HG02981 (cell line): ENCODE measurements at regions not wholly inside any gene's neighbourhood (a gene's known extent, or its start where the extent isn't known, plus 50 kb on each side); places are given as distances from the start of the nearest gene placed in this dataset.
"Not testable (repeated sequence)": the region's sequence is repeated elsewhere in the genome, so short reads cannot be mapped to it uniquely, and the experiment has no call there.

ENCODE experiments used
- ATAC-seq: cut with Tn5 transposase; IDR thresholded peaks from one replicate; pipeline ENCODE4 v1.9.1; 2021; ENCODE audit warnings: mild to moderate bottlenecking, moderate library complexity; ENCODE audit not compliant: unreplicated experiment

- no peak for ATAC-seq
Measured at GRCh38 chr4:124997991-124998390, 285.5 kb upstream of the ANKRD50 start.

- no peak for ATAC-seq
Measured at GRCh38 chr4:124997124-124997523, 284.6 kb upstream of the ANKRD50 start.

GRCh38 chr4:124993838-124994237, 281.3 kb upstream of the ANKRD50 start:
- ATAC-seq: no peak

- no peak for ATAC-seq
Measured at GRCh38 chr4:124990398-124990797, 277.9 kb upstream of the ANKRD50 start.

- no peak for ATAC-seq
Measured at GRCh38 chr4:124980276-124980752, 267.8 kb upstream of the ANKRD50 start.

- not testable (repeated sequence) for ATAC-seq
Measured at GRCh38 chr4:124978536-124978935, 266.0 kb upstream of the ANKRD50 start.

- no peak for ATAC-seq
Measured at GRCh38 chr4:124977045-124977444, 264.5 kb upstream of the ANKRD50 start.

- no peak for ATAC-seq
Measured at GRCh38 chr4:124974152-124974551, 261.6 kb upstream of the ANKRD50 start.

- ATAC-seq: no peak
Measured at GRCh38 chr4:124973716-124974115, 261.2 kb upstream of the ANKRD50 start.

GRCh38 chr4:124970011-124970410, 257.5 kb upstream of the ANKRD50 start:
- ATAC-seq: no peak

GRCh38 chr4:124965497-124965891, 253.0 kb upstream of the ANKRD50 start:
- no peak for ATAC-seq

- ATAC-seq: no peak
Measured at GRCh38 chr4:124964852-124965496, 252.4 kb upstream of the ANKRD50 start.

GRCh38 chr4:124964251-124964650, 251.7 kb upstream of the ANKRD50 start:
- ATAC-seq: no peak

GRCh38 chr4:124961138-124961750, 248.7 kb upstream of the ANKRD50 start:
- no peak for ATAC-seq

GRCh38 chr4:124958847-124959246, 246.3 kb upstream of the ANKRD50 start:
- no peak for ATAC-seq

GRCh38 chr4:124955476-124955875, 242.9 kb upstream of the ANKRD50 start:
- no peak for ATAC-seq

GRCh38 chr4:124954046-124954445, 241.5 kb upstream of the ANKRD50 start:
- ATAC-seq: no peak

- no peak for ATAC-seq
Measured at GRCh38 chr4:124953486-124953885, 241.0 kb upstream of the ANKRD50 start.

- no peak for ATAC-seq
Measured at GRCh38 chr4:124953061-124953460, 240.5 kb upstream of the ANKRD50 start.

- no peak for ATAC-seq
Measured at GRCh38 chr4:124952601-124953000, 240.1 kb upstream of the ANKRD50 start.

GRCh38 chr4:124948976-124949597, 236.6 kb upstream of the ANKRD50 start:
- ATAC-seq: no peak

- ATAC-seq: no peak
Measured at GRCh38 chr4:124947622-124948265, 235.2 kb upstream of the ANKRD50 start.
